HFF-Myc (cell line): ENCODE measurements at regions not wholly inside any gene's neighbourhood (a gene's known extent, or its start where the extent isn't known, plus 50 kb on each side); places are given as distances from the start of the nearest gene placed in this dataset.

Experiments
- DNase-seq: peaks from one replicate; pipeline ENCODE4 v3.0.0-alpha.2; 2011; ENCODE audit warnings: low read depth; ENCODE audit errors: extremely low read depth
- H3K4me3 ChIP-seq: replicated peaks from 2 replicates; pipeline ENCODE4 v1.5.1; 2011; ENCODE audit warnings: low read depth, mild to moderate bottlenecking, control low read depth, low read length
- CTCF ChIP-seq: IDR thresholded peaks from 2 replicates; pipeline ENCODE4 v1.5.1; 2012; ENCODE audit warnings: mild to moderate bottlenecking, low read depth, low read length, control low read depth; ENCODE audit errors: missing control alignments

- no peak for TF ChIP-seq CTCF
- no peak for DNase-seq
- no peak overlapping the region for H3K4me3 ChIP-seq
These were observed 622.6 kb downstream of the EPM2A start for GRCh38 chr6:145112711-145113148.

- TF ChIP-seq CTCF, result no peak
- no peak for DNase-seq
- no peak overlapping the region for H3K4me3 ChIP-seq
These were observed 619.7 kb downstream of the EPM2A start for GRCh38 chr6:145115638-145116037.

GRCh38 chr6:145116591-145117178 lies 618.6 kb downstream of the EPM2A start:
- no peak for TF ChIP-seq CTCF
- DNase-seq, result no peak
- H3K4me3 ChIP-seq, result no peak overlapping the region

GRCh38 chr6:145118224-145118623 lies 617.1 kb downstream of the EPM2A start:
- no peak for TF ChIP-seq CTCF
- no peak overlapping the region for H3K4me3 ChIP-seq
- DNase-seq, result no peak

- H3K4me3 ChIP-seq, result no peak overlapping the region
- DNase-seq, result no peak
- no peak for TF ChIP-seq CTCF
These were observed 616.2 kb downstream of the EPM2A start for GRCh38 chr6:145119081-145119480.

GRCh38 chr6:145132709-145133108 lies 602.6 kb downstream of the EPM2A start:
- no peak for TF ChIP-seq CTCF
- no peak for DNase-seq
- no peak overlapping the region for H3K4me3 ChIP-seq

GRCh38 chr6:145135702-145136101 lies 599.6 kb downstream of the EPM2A start:
- no peak for TF ChIP-seq CTCF
- no peak for DNase-seq
- no peak overlapping the region for H3K4me3 ChIP-seq
